HG03457 (cell line): ENCODE measurements at regions not wholly inside any gene's neighbourhood (a gene's known extent, or its start where the extent isn't known, plus 50 kb on each side); places are given as distances from the start of the nearest gene placed in this dataset.

Source experiments
- ATAC-seq: cut with Tn5 transposase; IDR thresholded peaks from one replicate; pipeline ENCODE4 v1.9.1; 2021; ENCODE audit warnings: moderate number of reproducible peaks; ENCODE audit not compliant: unreplicated experiment

DNA sequence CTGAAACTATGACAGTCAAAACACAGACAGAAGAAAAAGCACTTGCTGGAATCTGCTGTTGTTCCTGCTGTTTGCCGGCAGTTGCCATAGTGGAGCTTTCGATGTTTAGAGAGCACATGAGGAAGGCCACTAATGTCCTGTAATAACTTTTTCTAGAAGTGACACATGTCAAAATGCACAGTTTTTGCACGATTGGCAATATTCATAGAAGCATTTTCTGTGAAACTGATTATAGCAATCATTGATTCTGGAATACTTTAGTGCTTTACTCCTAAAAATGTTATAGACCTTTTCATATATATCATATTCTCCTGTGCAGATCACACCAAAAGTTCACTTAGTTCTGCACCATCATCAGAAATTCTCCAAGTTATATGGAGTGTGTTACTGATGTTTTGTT is 407.0 kb upstream of the SOX9 start:
- no peak for ATAC-seq

DNA sequence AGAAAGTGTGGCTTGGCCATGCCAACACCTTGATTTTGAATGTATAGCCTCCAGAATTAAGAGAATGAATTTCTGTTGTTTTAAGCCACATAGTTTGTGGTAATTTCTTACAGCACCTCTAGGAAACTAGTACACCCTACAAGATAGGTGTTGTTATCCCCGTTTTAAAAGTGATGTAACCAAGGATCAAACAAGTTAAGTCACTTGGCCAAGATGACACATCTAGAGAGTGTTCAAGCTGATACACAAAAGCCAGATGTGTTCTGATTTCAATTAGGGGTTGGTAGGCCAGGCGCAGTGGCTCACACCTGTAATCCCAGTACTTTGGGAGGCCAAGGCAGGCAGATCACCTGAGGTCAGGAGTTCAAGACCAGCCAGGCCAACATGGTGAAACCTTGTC is 396.5 kb upstream of the SOX9 start:
- no peak for ATAC-seq

DNA sequence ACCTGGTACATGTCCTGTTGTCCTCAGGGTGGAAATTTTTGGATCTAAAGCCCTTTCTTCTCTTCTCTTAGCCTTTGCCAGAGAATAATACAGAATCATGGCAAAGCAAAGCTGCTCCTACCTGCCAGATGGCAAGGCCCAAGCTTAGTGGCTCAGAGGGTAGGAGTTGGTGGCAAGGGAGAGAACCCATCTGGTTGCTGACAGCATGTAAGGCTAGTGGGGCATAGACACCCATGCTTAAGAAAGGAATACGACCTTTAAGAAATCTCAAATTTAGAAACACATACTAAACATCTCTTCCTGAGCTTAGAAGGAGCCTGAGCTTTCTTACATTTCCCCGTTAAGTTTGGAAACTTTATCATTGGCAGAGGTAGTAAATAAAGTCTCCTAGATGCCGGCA is 395.0 kb upstream of the SOX9 start:
- no peak for ATAC-seq

DNA sequence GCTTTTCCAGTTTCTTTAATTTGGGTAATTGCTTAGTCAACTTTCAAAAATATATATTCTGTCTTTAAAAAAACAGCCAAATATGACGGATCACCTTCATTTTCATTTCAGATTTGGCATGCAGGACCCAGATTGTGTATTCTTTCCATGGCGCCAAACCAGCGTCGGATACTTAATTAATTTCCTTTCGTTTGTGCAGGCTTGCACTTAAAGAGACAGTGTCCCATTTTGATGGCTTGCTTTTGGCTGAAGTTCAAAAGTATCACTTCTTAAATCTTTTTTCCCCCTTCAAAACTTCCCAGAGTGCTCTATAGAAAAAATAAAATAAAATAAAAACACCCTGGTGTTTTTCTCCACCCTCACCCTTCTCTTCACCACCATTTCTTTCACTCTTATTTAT is 394.5 kb upstream of the SOX9 start:
- ATAC-seq: no peak

DNA sequence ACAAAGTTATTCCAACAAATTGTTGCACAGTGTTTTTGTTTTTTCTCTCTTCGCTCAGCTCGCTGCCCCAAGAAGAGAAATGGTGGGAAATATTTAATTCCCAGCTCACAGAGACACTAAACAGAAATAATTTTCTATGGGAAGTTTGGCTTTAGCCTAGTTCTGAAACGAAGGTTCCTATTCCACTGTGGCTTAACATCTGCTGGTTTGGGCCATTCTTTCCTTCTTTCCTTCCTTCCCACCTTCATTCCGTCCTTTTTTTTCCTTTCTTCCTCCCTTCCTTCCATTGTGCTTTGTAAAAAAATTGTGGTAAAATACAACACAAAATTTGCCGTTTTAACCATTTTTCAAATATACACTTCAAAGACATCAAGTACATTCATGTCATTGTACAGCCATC is 393.5 kb upstream of the SOX9 start:
- ATAC-seq: no peak

DNA sequence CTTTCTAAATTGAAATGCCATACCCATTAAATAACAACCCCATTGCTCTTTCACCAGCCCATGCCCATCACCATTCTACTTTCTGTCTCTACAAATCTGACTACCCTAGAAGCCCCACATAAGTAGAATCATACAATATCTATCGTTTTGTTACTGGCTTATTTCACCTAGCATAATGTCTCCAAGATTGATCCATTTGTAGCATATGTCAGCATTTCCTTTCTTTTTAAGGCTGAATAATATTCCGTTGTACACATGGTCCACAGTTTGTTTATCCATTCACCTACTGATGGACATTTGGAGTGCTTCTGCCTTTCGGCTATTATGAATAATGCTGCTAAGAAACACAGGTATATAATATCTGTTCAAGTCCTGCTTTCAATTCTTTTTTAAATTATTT is 393.1 kb upstream of the SOX9 start:
- ATAC-seq: no peak

DNA sequence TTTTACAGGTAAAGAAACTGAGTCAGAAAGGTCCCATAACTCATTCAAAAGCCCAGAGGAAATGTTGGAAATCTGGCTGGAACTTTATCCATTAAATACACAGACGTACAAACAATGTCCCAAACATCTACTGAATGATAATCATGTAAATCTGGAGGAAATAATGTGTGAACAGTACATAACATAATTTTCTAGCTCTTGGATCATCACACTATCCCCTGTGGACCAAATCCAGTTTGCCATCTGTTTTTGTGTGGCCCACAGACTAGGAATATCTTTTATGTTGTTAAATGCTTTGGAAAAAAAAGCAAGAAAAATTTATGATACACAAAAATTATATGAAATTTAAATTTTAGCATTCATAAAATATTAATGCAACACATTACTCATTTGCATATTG is 389.9 kb upstream of the SOX9 start:
- no peak for ATAC-seq

DNA sequence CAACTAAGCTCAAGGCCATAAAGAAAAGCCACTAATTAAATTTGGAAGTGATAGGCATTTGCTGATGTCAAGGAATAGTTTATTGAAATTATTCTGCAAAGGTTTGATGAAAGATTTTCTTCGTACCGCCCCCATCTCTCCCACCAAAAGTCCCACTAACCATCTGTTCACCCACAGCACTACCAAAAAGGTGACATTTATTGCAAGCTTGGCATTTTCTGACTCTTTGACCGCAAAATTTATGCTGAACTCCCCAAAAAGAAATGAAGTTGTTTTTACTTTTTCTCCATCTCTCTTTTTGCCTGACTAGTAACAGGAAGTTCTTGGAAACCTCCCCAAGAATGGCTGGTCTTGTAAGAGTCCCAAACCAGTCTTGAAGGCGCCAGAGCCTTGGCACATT is 384.9 kb upstream of the SOX9 start:
- no peak for ATAC-seq

DNA sequence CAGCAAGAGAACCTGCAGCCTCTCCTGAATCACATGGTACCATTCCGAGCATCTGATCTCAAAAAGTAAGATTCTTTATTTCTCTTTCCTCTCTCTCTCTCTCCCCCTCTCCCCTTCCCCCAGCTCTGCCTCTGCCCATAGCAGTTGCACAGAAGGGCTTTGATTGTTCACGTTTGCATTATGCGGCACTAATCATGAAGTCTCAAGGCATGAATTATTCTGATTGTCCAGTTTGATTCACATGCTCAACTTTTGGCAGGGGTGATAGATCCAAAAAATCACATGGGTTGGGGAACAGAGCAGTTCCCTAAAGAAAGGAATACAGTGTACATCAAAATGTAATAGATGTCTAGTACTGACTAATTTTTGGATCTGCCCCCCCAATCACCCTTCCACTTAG is 380.0 kb upstream of the SOX9 start:
- no peak for ATAC-seq

DNA sequence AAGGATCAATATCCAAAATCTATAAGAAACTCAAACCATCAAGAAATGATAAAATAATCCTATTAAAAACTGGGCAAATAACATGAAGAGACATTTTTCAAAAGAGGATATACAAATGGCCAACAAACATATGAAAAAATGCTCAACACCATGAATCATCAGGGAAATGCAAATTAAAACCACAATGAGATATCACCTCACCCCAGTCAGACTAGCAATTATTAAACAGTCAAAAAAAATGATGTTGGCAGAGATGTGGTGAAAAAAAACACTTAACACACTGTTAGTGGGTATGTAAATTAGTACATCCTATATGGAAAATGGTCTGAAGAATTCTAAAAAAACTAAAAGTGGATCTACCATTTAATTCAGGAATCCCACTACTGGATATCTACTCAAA is 379.0 kb upstream of the SOX9 start:
- ATAC-seq: no peak

DNA sequence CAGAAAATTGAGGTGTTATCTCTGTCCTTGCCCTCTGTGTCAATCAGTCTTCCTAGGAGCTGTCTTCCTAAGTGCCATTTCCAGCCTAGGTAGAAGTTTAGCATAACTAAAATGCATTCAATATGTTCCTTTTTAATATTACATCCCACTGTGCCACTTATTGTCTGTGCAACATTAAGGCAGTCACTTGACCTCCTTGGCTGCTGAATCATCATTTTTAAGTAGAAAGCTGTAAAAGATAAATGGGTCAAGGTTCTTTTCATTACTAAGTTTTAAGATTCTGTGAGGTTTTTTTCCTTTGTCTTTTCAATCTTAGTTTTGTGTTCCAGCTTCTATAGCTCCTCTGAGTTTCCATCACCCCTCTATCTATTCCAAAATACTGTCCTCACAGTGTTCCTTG is 371.9 kb upstream of the SOX9 start:
- ATAC-seq: no peak

DNA sequence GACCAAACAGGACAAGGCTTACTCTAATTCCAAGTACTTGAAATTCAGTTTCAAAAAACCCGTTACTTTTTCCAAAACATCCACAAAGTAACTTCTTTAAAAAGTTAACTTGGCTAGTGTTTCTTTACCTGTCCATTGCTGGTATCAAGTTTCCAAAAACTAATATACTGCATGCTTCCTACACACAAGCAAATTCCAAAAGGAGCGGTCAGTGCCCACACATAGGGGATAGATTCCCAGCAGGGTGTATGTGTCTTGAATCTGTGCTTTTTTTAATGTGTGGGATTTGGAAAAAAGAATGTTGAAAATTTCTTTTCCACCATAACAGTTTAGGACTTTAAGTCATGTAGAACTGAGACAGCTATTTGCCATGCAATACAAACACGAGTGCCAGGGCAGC is 367.8 kb upstream of the SOX9 start:
- ATAC-seq: no peak

DNA sequence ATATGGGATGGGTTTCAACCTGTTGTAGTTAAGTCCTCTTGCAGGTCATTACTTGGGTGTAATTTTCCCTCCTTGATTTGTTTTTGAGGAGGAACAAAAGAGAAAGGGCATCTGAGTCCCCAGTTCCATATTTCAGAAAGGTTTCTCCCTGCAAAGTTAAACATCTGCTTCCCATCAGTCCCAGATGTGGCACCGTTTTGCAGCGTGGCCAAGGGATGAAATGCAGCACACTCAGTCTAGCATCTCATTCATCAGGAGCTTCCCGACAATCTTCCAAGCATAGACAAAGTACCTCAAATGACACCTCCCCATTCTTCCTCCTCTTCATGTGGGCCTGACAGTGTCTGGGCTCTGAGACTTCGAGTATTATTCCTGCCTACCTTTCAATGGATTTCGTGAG is 363.7 kb upstream of the SOX9 start:
- ATAC-seq: no peak

DNA sequence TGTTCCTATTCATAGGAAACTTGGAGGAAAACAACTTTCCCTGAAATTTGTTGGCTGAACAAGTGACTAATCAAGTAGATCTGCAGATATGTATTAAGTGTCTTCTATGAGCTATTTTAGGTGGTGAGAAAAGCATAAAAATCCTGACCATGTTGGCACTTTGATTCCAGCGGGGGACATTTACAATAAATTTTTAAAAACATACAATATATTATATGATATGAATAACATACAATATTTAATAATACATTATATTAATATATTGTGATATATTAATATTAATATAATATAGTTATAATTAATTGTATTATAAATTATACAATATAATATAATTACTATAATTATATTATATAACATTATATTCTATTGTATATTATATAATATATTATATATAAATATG is 362.9 kb upstream of the SOX9 start:
- no peak for ATAC-seq

DNA sequence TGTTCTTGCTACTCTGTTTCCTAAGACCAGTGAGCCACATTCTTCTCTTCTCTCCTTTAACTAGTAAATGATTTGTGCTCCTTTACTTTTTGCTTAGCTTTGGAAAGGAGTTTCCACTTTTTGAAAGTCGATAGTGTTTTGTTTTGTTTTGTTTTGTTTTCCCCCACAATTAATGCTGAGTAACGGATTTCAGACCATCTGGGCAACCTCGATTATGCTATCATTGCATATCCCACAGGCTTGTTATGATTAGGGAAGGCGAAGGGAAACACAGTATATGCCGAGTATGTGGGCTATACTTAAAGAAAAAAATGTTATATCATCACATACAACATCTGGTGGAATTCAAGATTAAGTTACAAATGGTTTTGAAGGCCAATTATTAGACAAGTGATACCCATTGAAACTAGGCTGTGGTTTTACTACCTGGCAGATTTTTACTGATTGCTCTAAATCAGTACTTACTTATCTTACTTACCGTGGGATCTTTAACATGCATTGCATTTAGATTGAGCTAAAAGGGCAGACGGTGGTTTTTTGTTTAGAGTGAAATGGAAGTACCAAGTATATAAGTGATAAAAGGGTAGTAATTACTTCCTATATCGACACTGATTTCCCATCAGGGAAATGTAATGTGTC is 361.3 kb upstream of the SOX9 start:
- no peak for ATAC-seq

DNA sequence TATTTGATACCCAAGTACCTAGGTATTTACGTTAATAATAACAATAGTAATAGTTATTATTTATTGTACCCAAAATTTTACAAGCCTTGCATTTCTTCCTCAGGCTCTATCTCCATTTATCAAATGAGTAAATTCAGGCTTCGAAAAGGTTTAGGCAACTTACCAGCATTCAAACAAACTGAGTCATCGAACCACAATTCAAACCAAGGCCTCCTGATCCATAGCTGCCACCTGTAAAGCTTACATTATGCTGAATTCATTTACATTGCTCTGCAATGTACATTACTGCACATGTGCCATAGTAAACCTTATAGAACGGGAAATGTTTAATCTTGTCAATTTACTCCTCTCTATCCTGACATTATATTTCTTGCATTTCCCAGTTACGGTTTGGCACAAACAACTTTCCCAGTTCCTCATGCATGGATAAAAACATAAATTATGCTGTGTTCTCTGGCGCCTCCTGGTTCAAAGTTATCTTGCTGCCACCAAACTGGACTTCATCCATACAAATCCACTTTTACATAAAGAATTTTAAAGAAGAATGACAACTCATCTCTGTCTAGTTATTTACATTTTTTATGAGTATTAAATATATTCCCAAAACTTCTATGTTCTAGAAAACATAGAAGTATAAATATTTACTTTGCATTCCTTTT is 360.6 kb upstream of the SOX9 start:
- no peak for ATAC-seq

DNA sequence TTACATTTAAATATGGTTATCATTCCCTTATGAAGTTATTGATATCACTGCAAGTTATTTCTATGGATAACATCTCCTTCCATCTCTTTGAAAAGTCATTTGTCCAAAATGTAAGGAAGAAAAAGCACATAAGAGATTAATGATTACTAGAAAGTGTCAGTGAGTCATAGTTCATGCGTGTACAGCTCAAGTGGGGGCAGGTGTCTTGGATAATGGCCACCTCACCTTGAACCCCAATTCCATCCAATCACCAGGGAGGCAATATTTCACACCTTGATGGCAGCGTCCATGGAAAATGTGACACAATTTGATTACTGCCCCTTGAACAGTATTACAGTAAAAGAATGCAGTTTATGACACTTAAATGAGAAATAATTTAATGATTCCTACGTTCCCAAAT is 358.3 kb upstream of the SOX9 start:
- ATAC-seq: no peak

DNA sequence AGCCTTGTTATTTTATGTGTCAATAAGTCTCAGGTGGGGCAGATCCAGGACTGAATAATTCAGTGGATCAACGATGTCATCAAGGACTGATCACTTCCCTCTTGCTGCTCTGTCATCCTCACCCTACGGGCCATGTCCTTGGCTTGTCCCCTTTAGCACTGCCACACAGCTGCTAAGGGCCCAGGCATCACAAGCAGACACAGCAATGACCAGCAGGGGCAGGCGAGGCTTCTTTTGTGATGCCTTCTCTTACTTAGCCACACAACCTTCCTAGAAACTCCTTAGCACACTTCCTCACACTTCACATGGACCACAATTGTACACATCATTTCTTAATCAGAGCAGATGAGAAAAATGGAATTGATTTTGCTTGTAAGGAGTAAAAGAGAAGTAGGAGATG is 356.3 kb upstream of the SOX9 start:
- no peak for ATAC-seq

DNA sequence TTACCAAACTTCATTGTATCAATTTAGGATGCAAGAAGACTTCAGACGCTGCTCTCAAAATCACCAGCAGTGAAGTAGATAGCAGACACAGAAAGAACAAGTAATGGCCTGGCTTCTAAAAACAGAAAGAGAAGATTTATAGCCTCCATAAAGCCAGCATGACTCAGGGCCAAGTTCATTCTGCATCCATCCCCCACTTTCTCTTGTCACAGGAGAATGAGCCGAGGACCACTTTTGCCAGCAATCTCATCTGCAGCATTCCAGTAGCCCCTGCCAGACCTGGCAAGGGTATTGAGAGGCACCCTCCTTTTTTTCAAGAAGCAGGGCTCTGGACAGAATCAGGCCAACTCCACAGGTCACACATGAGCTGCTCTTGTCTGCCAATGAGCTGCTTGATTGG is 355.4 kb upstream of the SOX9 start:
- no peak for ATAC-seq

DNA sequence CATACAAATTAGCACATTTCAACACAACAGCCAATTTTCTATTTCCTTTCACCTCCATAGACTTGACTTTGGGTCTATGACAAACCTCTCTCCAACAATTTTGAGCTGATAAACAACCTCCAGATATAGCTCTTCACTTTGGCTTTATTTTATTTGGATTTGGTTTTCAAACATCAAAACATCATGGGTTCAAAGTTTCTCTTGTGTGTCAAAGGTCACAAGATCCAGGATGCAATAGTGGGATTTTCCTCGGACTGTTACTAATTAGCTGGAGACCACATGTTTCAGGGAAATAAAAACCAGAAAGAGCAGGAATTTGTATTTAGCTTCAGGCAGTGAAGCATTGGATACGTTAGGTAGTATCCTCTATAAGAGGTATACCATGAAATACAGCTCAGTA is 351.0 kb upstream of the SOX9 start:
- ATAC-seq: no peak

DNA sequence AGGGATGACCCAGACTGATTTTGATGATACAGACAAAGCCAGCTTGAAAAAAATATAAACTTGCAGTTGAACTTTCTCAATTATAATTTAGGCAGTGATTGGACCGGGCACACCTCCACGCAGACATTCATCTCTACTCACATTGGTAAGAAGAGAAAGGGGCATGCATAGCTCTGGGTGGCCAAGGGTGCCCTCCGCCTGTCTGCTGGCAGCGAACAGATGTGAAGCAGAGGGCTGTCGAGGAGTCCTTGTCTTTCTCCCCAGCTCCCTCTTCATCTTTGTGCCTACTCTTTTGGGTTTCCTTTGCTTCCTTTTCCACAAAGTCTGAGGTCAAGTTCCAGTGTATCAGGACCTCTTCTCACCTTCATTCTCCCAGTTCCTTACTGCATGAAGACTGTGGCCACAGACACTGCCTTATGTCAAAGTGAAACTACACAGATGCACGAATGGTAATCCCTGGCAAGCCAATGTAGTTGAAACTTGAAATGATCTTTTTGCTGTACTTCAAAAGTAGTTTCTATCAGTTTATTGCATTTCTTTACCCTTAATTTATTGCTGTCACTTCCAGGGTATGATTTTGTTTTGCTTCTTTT is 343.7 kb upstream of the SOX9 start:
- no peak for ATAC-seq

DNA sequence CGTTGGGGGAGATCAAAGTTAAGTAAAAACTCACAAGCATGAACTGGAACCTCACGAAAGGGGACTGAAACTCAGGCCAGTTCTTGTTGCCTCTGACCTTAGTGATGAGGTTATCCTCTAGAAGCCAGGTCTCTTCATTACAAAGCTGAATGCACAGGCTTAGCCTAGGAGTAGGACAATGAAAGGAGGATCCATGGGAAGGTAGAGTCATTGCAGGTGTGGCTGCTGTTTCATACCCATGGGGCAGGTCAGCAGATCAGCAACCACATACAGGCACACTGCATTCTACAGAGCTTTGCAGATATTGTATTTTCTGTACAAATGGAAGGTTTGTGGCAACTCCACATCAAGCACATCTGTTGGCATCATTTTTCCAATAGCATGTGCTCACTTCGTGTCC is 341.3 kb upstream of the SOX9 start:
- no peak for ATAC-seq

DNA sequence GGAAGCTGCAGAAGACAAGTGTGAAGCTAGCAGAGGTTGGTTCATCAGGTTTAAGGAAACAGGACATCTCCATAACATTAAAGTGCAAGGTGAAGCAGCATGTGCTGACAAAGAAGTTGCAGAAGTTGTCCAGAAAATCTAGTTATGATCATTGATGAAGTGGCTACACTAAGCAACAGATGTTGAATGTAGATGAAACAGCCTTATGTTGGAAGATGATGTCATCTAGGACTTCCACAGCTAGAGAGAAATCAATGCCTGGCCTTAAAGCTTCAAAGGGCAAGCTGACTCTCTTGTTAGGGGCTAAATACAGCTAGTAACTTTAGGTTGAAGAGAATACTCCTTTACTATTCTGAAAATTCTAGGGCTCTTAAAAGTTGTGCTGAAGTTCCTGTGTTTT is 340.2 kb upstream of the SOX9 start:
- no peak for ATAC-seq
